CD14-positive monocyte (primary cell): ENCODE measurements at regions not wholly inside any gene's neighbourhood (a gene's known extent, or its start where the extent isn't known, plus 50 kb on each side); places are given as distances from the start of the nearest gene placed in this dataset.

ENCODE experiments used
- DNase-seq, 3 donors: peaks; one replicate each; pipeline ENCODE4 v3.0.0-alpha.2; 2011 to 2022
- H2AFZ ChIP-seq: 2 replicates; pipeline ENCODE4 v1.6.0; 2012; ENCODE audit warnings: mild to moderate bottlenecking, low read depth, low read length, inconsistent platforms; ENCODE audit not compliant: insufficient read depth, poor library complexity, severe bottlenecking
- H3K27ac ChIP-seq, 2 donors: 1 replicate in 1 of 2; 2 replicates in 1 of 2; pipeline ENCODE4 v1.5.1; 2012 to 2013; ENCODE audit warnings: low read length in 2 of 2, control low read depth in 1 of 2, inconsistent platforms in 1 of 2, low read depth in 1 of 2, mild to moderate bottlenecking in 1 of 2
- H3K27me3 ChIP-seq, 2 donors: one replicate each; pipeline versions ENCODE4 v1.6.0 to v1.6.1; 2011 to 2013; ENCODE audit warnings: low read length in 2 of 2; ENCODE audit not compliant: control insufficient read depth in 2 of 2, insufficient read depth in 2 of 2
- H3K36me3 ChIP-seq, 2 donors: replicated peaks in 1 of 2; 1 replicate in 1 of 2; 2 replicates in 1 of 2; pipeline versions ENCODE4 v1.5.1 to v1.6.1; 2012 to 2013; ENCODE audit warnings: low read length in 2 of 2, control low read depth in 1 of 2, inconsistent platforms in 1 of 2, mild to moderate bottlenecking in 1 of 2; ENCODE audit not compliant: insufficient read depth in 2 of 2, control insufficient read depth in 1 of 2
- H3K4me1 ChIP-seq, 2 donors: 1 replicate in 1 of 2; 2 replicates in 1 of 2; pipeline versions ENCODE4 v1.5.1 to v1.6.1; 2012 to 2013; ENCODE audit warnings: low read length in 2 of 2, control low read depth in 1 of 2, inconsistent platforms in 1 of 2, mild to moderate bottlenecking in 1 of 2, moderate library complexity in 1 of 2; ENCODE audit not compliant: insufficient read depth in 2 of 2, control insufficient read depth in 1 of 2
- H3K4me2 ChIP-seq: replicated peaks from 2 replicates; pipeline ENCODE3; 2012; ENCODE audit warnings: low read length, moderate library complexity, mild to moderate bottlenecking; ENCODE audit not compliant: poor library complexity, severe bottlenecking; ENCODE audit errors: extremely low read depth
- H3K4me3 ChIP-seq, 3 experiments: fragments of 200-600 bp in 1 of 3; sonication (generic) in 1 of 3; replicated peaks in 1 of 3; 1 replicate in 2 of 3; 2 replicates in 1 of 3; pipeline ENCODE4 v1.5.1; 2011 to 2013; ENCODE audit warnings: low read length in 3 of 3, mild to moderate bottlenecking in 3 of 3, control low read depth in 2 of 3, low read depth in 2 of 3, inconsistent platforms in 1 of 3, moderate library complexity in 1 of 3
- H3K79me2 ChIP-seq: 2 replicates; pipeline ENCODE4 v1.6.0; 2012; ENCODE audit warnings: mild to moderate bottlenecking, control low read depth, inconsistent platforms, low read length, moderate library complexity; ENCODE audit not compliant: insufficient read depth
- H3K9ac ChIP-seq: 2 replicates; pipeline ENCODE4 v1.6.0; 2017; ENCODE audit warnings: low read length, mild to moderate bottlenecking; ENCODE audit not compliant: insufficient read depth, poor library complexity, severe bottlenecking
- H3K9me3 ChIP-seq, 2 donors: replicated peaks in 1 of 2; 1 replicate in 1 of 2; 2 replicates in 1 of 2; pipeline versions ENCODE4 v1.5.1 to v1.6.1; 2012 to 2013; ENCODE audit warnings: low read length in 2 of 2, control low read depth in 1 of 2; ENCODE audit not compliant: control insufficient read depth in 1 of 2, insufficient read depth in 1 of 2
- H4K20me1 ChIP-seq: 2 replicates; pipeline ENCODE4 v1.6.0; 2012; ENCODE audit warnings: mild to moderate bottlenecking, low read length, control low read depth, moderate library complexity; ENCODE audit not compliant: insufficient read depth
- H3K27ac Mint-ChIP-seq, 7 donors: one replicate each; pipeline ENCODE4 v1.8.0; 2020; ENCODE audit warnings: mild to moderate bottlenecking in 7 of 7, mixed read lengths in 7 of 7, moderate library complexity in 6 of 7, inconsistent platforms in 2 of 7
- H3K27me3 Mint-ChIP-seq, 3 donors: one replicate each; pipeline ENCODE4 v1.8.0; 2021 to 2022; ENCODE audit warnings: low read depth in 3 of 3, mild to moderate bottlenecking in 3 of 3, mixed read lengths in 3 of 3, moderate library complexity in 3 of 3, inconsistent platforms in 1 of 3
- H3K36me3 Mint-ChIP-seq, 2 donors: one replicate each; pipeline ENCODE4 v1.8.0; 2020; ENCODE audit warnings: mixed read lengths in 2 of 2, inconsistent platforms in 1 of 2, mild to moderate bottlenecking in 1 of 2
- H3K4me1 Mint-ChIP-seq: one replicate; pipeline ENCODE4 v1.8.0; 2020; ENCODE audit warnings: mild to moderate bottlenecking, mixed read lengths
- H3K4me3 Mint-ChIP-seq, 2 donors: one replicate each; pipeline ENCODE4 v1.8.0; 2020; ENCODE audit warnings: mild to moderate bottlenecking in 2 of 2, mixed read lengths in 2 of 2, moderate library complexity in 1 of 2
- H3K9me3 Mint-ChIP-seq, 7 donors: one replicate each; pipeline ENCODE4 v1.8.0; 2020 to 2022; ENCODE audit warnings: mixed read lengths in 7 of 7, mild to moderate bottlenecking in 6 of 7, moderate library complexity in 6 of 7, inconsistent platforms in 2 of 7
- WGBS: methylation state at CpG from one replicate; pipeline ENCODE4 v1.1.5; 2013; ENCODE audit warnings: missing lambda C conversion rate; ENCODE audit not compliant: insufficient coverage; 5-methylcytosine and 5-hydroxymethylcytosine counted together
- intact Hi-C, 2 donors: fragments of 100-400 bp; cut with micrococcal nuclease; formaldehyde crosslinking; loops; one replicate each; pipeline versions ENCODE4 v1.15.0 to v1.15.1; 2023
- TF ChIP-seq, protein P1 (sequence below): fragments of 200-600 bp; IDR thresholded peaks from one replicate; pipeline ENCODE4 v1.8.0; 2022; ENCODE audit warnings: antibody characterized with exemption, mild to moderate bottlenecking

DNA sequence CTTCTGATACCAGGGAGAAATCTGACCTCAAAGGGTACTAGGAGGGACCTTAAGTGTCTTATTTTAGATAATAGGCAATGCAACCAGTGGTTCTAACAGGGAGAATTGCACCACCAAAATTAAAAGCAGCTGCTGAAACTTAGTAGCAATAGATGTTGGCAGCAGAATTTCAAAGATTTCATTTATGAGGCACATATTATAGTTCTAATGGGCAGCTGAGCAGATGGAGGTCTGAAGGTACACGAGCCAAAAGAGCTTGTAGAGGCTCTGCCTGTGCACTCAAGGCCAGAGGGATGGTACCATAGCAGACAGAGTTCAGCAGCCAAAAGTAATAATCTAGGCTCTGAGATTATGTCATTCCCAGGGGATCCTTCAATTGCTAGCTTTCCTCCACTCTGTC lies 87.3 kb upstream of the NCKAP5 start:
- Histone ChIP-seq H3K27me3 (no peaks in the 10 kb centered on the region), H4K20me1 (no peaks in the 10 kb centered on the region), H3K9me3 (peaks cover 0 to 3% of the 10 kb centered on the region in 2 donors), H3K4me2 (no peak overlapping the region), H3K27ac (no peak overlapping the region), H3K4me3 (no peak overlapping the region), H3K4me1 (no peaks in the 10 kb centered on the region), H3K36me3 (no peaks in the 10 kb centered on the region), H3K9ac (no peak overlapping the region), H2AFZ (no peak overlapping the region), H3K79me2 (no peaks in the 10 kb centered on the region)
- Mint-ChIP-seq H3K9me3 (peaks cover 0 to 8% (median 1%) of the 10 kb centered on the region in 7 donors), H3K36me3 (no peaks in the 10 kb centered on the region), H3K4me1 (no peaks in the 10 kb centered on the region), H3K27me3 (peaks cover 0 to 2% (median 0%) of the 10 kb centered on the region in 3 donors), H3K4me3 (no peak overlapping the region), H3K27ac (no peak overlapping the region)
- intact Hi-C loops = no loop called here
- TF ChIP-seq, protein P1, sequence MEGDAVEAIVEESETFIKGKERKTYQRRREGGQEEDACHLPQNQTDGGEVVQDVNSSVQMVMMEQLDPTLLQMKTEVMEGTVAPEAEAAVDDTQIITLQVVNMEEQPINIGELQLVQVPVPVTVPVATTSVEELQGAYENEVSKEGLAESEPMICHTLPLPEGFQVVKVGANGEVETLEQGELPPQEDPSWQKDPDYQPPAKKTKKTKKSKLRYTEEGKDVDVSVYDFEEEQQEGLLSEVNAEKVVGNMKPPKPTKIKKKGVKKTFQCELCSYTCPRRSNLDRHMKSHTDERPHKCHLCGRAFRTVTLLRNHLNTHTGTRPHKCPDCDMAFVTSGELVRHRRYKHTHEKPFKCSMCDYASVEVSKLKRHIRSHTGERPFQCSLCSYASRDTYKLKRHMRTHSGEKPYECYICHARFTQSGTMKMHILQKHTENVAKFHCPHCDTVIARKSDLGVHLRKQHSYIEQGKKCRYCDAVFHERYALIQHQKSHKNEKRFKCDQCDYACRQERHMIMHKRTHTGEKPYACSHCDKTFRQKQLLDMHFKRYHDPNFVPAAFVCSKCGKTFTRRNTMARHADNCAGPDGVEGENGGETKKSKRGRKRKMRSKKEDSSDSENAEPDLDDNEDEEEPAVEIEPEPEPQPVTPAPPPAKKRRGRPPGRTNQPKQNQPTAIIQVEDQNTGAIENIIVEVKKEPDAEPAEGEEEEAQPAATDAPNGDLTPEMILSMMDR = no peak
- WGBS = 87% methylated on average over 1 of the region's 1 CpG
- DNase-seq = no peak

GRCh38 chr2:133657591-133657990 lies 89.3 kb upstream of the NCKAP5 start:
- TF ChIP-seq, protein P1 = no peak
- Mint-ChIP-seq H3K27ac (no peak overlapping the region), H3K4me1 (no peaks in the 10 kb centered on the region), H3K36me3 (no peaks in the 10 kb centered on the region), H3K9me3 (peaks cover 0 to 7% (median 3%) of the 10 kb centered on the region in 7 donors), H3K4me3 (no peak overlapping the region), H3K27me3 (peaks cover 0 to 2% (median 0%) of the 10 kb centered on the region in 3 donors)
- H3K79me2 ChIP-seq = no peaks in the 10 kb centered on the region
- no peaks in the 10 kb centered on the region for H3K36me3 ChIP-seq
- no peak overlapping the region for H3K4me3 ChIP-seq
- no peak for DNase-seq
- no peak overlapping the region for H2AFZ ChIP-seq
- H3K4me1 ChIP-seq = no peaks in the 10 kb centered on the region
- H3K9me3 ChIP-seq = peaks cover 0 to 3% of the 10 kb centered on the region in 2 donors
- WGBS = 80% methylated on average over 1 of the region's 6 CpGs
- H3K27me3 ChIP-seq = no peaks in the 10 kb centered on the region
- H3K4me2 ChIP-seq = no peak overlapping the region
- H4K20me1 ChIP-seq = no peaks in the 10 kb centered on the region
- no peak overlapping the region for H3K9ac ChIP-seq
- H3K27ac ChIP-seq = no peak overlapping the region
- intact Hi-C loops = no loop called here
